CD14-positive monocyte (primary cell): ENCODE measurements at regions not wholly inside any gene's neighbourhood (a gene's known extent, or its start where the extent isn't known, plus 50 kb on each side); places are given as distances from the start of the nearest gene placed in this dataset.
"Not testable (repeated sequence)": the region's sequence is repeated elsewhere in the genome, so short reads cannot be mapped to it uniquely, and the experiment has no call there.

Experiments used
- DNase-seq, 3 donors: peaks; one replicate each; pipeline ENCODE4 v3.0.0-alpha.2; 2011 to 2022
- H2AFZ ChIP-seq: 2 replicates; pipeline ENCODE4 v1.6.0; 2012; ENCODE audit warnings: mild to moderate bottlenecking, low read depth, low read length, inconsistent platforms; ENCODE audit not compliant: insufficient read depth, poor library complexity, severe bottlenecking
- H3K27ac ChIP-seq, 2 donors: 1 replicate in 1 of 2; 2 replicates in 1 of 2; pipeline ENCODE4 v1.5.1; 2012 to 2013; ENCODE audit warnings: low read length in 2 of 2, control low read depth in 1 of 2, inconsistent platforms in 1 of 2, low read depth in 1 of 2, mild to moderate bottlenecking in 1 of 2
- H3K27me3 ChIP-seq, 2 donors: one replicate each; pipeline versions ENCODE4 v1.6.0 to v1.6.1; 2011 to 2013; ENCODE audit warnings: low read length in 2 of 2; ENCODE audit not compliant: control insufficient read depth in 2 of 2, insufficient read depth in 2 of 2
- H3K36me3 ChIP-seq, 2 donors: replicated peaks in 1 of 2; 1 replicate in 1 of 2; 2 replicates in 1 of 2; pipeline versions ENCODE4 v1.5.1 to v1.6.1; 2012 to 2013; ENCODE audit warnings: low read length in 2 of 2, control low read depth in 1 of 2, inconsistent platforms in 1 of 2, mild to moderate bottlenecking in 1 of 2; ENCODE audit not compliant: insufficient read depth in 2 of 2, control insufficient read depth in 1 of 2
- H3K4me1 ChIP-seq, 2 donors: 1 replicate in 1 of 2; 2 replicates in 1 of 2; pipeline versions ENCODE4 v1.5.1 to v1.6.1; 2012 to 2013; ENCODE audit warnings: low read length in 2 of 2, control low read depth in 1 of 2, inconsistent platforms in 1 of 2, mild to moderate bottlenecking in 1 of 2, moderate library complexity in 1 of 2; ENCODE audit not compliant: insufficient read depth in 2 of 2, control insufficient read depth in 1 of 2
- H3K4me2 ChIP-seq: replicated peaks from 2 replicates; pipeline ENCODE3; 2012; ENCODE audit warnings: low read length, moderate library complexity, mild to moderate bottlenecking; ENCODE audit not compliant: poor library complexity, severe bottlenecking; ENCODE audit errors: extremely low read depth
- H3K4me3 ChIP-seq, 3 experiments: fragments of 200-600 bp in 1 of 3; sonication (generic) in 1 of 3; replicated peaks in 1 of 3; 1 replicate in 2 of 3; 2 replicates in 1 of 3; pipeline ENCODE4 v1.5.1; 2011 to 2013; ENCODE audit warnings: low read length in 3 of 3, mild to moderate bottlenecking in 3 of 3, control low read depth in 2 of 3, low read depth in 2 of 3, inconsistent platforms in 1 of 3, moderate library complexity in 1 of 3
- H3K79me2 ChIP-seq: 2 replicates; pipeline ENCODE4 v1.6.0; 2012; ENCODE audit warnings: mild to moderate bottlenecking, control low read depth, inconsistent platforms, low read length, moderate library complexity; ENCODE audit not compliant: insufficient read depth
- H3K9ac ChIP-seq: 2 replicates; pipeline ENCODE4 v1.6.0; 2017; ENCODE audit warnings: low read length, mild to moderate bottlenecking; ENCODE audit not compliant: insufficient read depth, poor library complexity, severe bottlenecking
- H3K9me3 ChIP-seq, 2 donors: replicated peaks in 1 of 2; 1 replicate in 1 of 2; 2 replicates in 1 of 2; pipeline versions ENCODE4 v1.5.1 to v1.6.1; 2012 to 2013; ENCODE audit warnings: low read length in 2 of 2, control low read depth in 1 of 2; ENCODE audit not compliant: control insufficient read depth in 1 of 2, insufficient read depth in 1 of 2
- H4K20me1 ChIP-seq: 2 replicates; pipeline ENCODE4 v1.6.0; 2012; ENCODE audit warnings: mild to moderate bottlenecking, low read length, control low read depth, moderate library complexity; ENCODE audit not compliant: insufficient read depth
- H3K27ac Mint-ChIP-seq, 7 donors: one replicate each; pipeline ENCODE4 v1.8.0; 2020; ENCODE audit warnings: mild to moderate bottlenecking in 7 of 7, mixed read lengths in 7 of 7, moderate library complexity in 6 of 7, inconsistent platforms in 2 of 7
- H3K27me3 Mint-ChIP-seq, 3 donors: one replicate each; pipeline ENCODE4 v1.8.0; 2021 to 2022; ENCODE audit warnings: low read depth in 3 of 3, mild to moderate bottlenecking in 3 of 3, mixed read lengths in 3 of 3, moderate library complexity in 3 of 3, inconsistent platforms in 1 of 3
- H3K36me3 Mint-ChIP-seq, 2 donors: one replicate each; pipeline ENCODE4 v1.8.0; 2020; ENCODE audit warnings: mixed read lengths in 2 of 2, inconsistent platforms in 1 of 2, mild to moderate bottlenecking in 1 of 2
- H3K4me1 Mint-ChIP-seq: one replicate; pipeline ENCODE4 v1.8.0; 2020; ENCODE audit warnings: mild to moderate bottlenecking, mixed read lengths
- H3K4me3 Mint-ChIP-seq, 2 donors: one replicate each; pipeline ENCODE4 v1.8.0; 2020; ENCODE audit warnings: mild to moderate bottlenecking in 2 of 2, mixed read lengths in 2 of 2, moderate library complexity in 1 of 2
- H3K9me3 Mint-ChIP-seq, 7 donors: one replicate each; pipeline ENCODE4 v1.8.0; 2020 to 2022; ENCODE audit warnings: mixed read lengths in 7 of 7, mild to moderate bottlenecking in 6 of 7, moderate library complexity in 6 of 7, inconsistent platforms in 2 of 7
- CTCF ChIP-seq: fragments of 200-600 bp; IDR thresholded peaks from one replicate; pipeline ENCODE4 v1.8.0; 2022; ENCODE audit warnings: antibody characterized with exemption, mild to moderate bottlenecking
- WGBS: methylation state at CpG from one replicate; pipeline ENCODE4 v1.1.5; 2013; ENCODE audit warnings: missing lambda C conversion rate; ENCODE audit not compliant: insufficient coverage; 5-methylcytosine and 5-hydroxymethylcytosine counted together
- intact Hi-C, 2 donors: fragments of 100-400 bp; cut with micrococcal nuclease; formaldehyde crosslinking; loops; one replicate each; pipeline versions ENCODE4 v1.15.0 to v1.15.1; 2023

- intact Hi-C loops, result no loop called here
- H3K9ac ChIP-seq, result no peak overlapping the region
- H3K36me3 ChIP-seq, result no peaks in the 10 kb centered on the region
- TF ChIP-seq CTCF, result no peak
- no peaks in the 10 kb centered on the region for H3K79me2 ChIP-seq
- Mint-ChIP-seq H3K4me3 (no peak overlapping the region), H3K9me3 (peaks cover 2 to 10% (median 4%) of the 10 kb centered on the region in 7 donors), H3K36me3 (no peaks in the 10 kb centered on the region), H3K27ac (no peak overlapping the region), H3K4me1 (no peaks in the 10 kb centered on the region), H3K27me3 (no peaks in the 10 kb centered on the region)
- no peaks in the 10 kb centered on the region for H3K4me1 ChIP-seq
- no peak overlapping the region for H3K4me2 ChIP-seq
- 58% methylated on average over 2 of the region's 2 CpGs for WGBS
- H3K27me3 ChIP-seq, result no peaks in the 10 kb centered on the region
- H3K9me3 ChIP-seq, result no peaks in the 10 kb centered on the region
- no peak overlapping the region for H3K4me3 ChIP-seq
- no peak overlapping the region for H2AFZ ChIP-seq
- H4K20me1 ChIP-seq, result no peaks in the 10 kb centered on the region
- H3K27ac ChIP-seq, result no peak overlapping the region
- DNase-seq, result no peak
These were observed 255.2 kb upstream of the WSB1 start for GRCh38 chr17:27038676-27039075.

GRCh38 chr17:27045039-27045438, 248.9 kb upstream of the WSB1 start:
- H3K79me2 ChIP-seq, H3K4me3 ChIP-seq, H3K27me3 Mint-ChIP-seq, DNase-seq, H2AFZ ChIP-seq, intact Hi-C loops, H3K4me2 ChIP-seq, H3K27me3 ChIP-seq, H4K20me1 ChIP-seq, H3K4me3 Mint-ChIP-seq, H3K9ac ChIP-seq, H3K4me1 ChIP-seq, H3K27ac Mint-ChIP-seq, H3K36me3 ChIP-seq, H3K27ac ChIP-seq, H3K4me1 Mint-ChIP-seq, H3K36me3 Mint-ChIP-seq: not testable (repeated sequence)
- peaks cover 4 to 20% of the 10 kb centered on the region in 2 donors for H3K9me3 ChIP-seq
- whole genome bisulfite sequencing, result 87% methylated on average over 12 of the region's 12 CpGs
- H3K9me3 Mint-ChIP-seq, result peaks cover 2 to 22% (median 16%) of the 10 kb centered on the region in 7 donors
